ENCODE measurements at regions not wholly inside any gene's neighbourhood (a gene's known extent, or its start where the extent isn't known, plus 50 kb on each side); places are given as distances from the start of the nearest gene placed in this dataset.

GRCh38 chr16:7805686-7806396, 473.2 kb downstream of the RBFOX1 start:
- no peak for DNase-seq
- no peak overlapping the region for H3K27ac ChIP-seq
- no peak overlapping the region for H3K4me3 ChIP-seq (ENCODE audit: low read depth, low read length)
- no peaks in the 10 kb centered on the region for H3K36me3 ChIP-seq (replicated peaks)
- in situ Hi-C loops (cut with HindIII; ENCODE audit: low pct_ligation_motif_present, low sequenced_read_pairs), result no loop called here
- TF ChIP-seq, protein P1, sequence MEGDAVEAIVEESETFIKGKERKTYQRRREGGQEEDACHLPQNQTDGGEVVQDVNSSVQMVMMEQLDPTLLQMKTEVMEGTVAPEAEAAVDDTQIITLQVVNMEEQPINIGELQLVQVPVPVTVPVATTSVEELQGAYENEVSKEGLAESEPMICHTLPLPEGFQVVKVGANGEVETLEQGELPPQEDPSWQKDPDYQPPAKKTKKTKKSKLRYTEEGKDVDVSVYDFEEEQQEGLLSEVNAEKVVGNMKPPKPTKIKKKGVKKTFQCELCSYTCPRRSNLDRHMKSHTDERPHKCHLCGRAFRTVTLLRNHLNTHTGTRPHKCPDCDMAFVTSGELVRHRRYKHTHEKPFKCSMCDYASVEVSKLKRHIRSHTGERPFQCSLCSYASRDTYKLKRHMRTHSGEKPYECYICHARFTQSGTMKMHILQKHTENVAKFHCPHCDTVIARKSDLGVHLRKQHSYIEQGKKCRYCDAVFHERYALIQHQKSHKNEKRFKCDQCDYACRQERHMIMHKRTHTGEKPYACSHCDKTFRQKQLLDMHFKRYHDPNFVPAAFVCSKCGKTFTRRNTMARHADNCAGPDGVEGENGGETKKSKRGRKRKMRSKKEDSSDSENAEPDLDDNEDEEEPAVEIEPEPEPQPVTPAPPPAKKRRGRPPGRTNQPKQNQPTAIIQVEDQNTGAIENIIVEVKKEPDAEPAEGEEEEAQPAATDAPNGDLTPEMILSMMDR (IDR thresholded peaks at IDR 0.05; ENCODE audit: low read depth, low read length, missing control alignments), result no peak
- H3K27me3 ChIP-seq (replicated peaks), result no peaks in the 10 kb centered on the region

DNA sequence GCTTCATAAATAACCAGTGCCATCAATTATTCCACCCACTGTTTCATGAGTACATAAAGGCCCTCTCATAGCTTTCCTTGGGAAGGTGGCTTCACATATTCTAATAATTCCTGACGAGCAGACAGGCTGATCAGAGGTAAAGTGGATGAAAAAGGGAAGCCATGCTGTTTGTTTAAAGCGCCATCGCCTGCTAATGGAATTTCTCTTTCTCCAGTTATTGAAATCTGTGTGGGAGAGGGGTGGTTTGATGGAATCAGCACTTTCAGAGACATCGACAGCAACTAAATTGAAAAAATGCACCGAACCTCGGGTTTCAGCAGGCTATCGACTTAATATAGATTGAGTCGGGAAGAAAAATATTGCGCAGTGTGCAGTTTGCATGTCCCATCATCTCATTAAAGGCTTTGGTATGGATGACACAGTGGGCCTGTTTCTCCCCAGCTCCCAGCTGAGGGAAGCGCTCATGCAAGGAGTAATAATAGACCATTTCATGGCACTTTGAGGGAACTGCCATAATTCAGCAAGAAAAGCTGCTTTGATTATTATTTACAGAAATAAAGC, 472.1 kb downstream of the RBFOX1 start:
- TF ChIP-seq, protein P1 (IDR thresholded peaks at IDR 0.05; ENCODE audit: low read depth, low read length, missing control alignments), result no peak
- Histone ChIP-seq H3K27me3 (replicated peaks) (no peaks in the 10 kb centered on the region), H3K27ac (no peak overlapping the region), H3K4me3 (ENCODE audit: low read depth, low read length) (no peak overlapping the region), H3K36me3 (replicated peaks) (no peaks in the 10 kb centered on the region)
- in situ Hi-C loops (cut with HindIII; ENCODE audit: low pct_ligation_motif_present, low sequenced_read_pairs), result no loop called here
- no peak for DNase-seq

DNA sequence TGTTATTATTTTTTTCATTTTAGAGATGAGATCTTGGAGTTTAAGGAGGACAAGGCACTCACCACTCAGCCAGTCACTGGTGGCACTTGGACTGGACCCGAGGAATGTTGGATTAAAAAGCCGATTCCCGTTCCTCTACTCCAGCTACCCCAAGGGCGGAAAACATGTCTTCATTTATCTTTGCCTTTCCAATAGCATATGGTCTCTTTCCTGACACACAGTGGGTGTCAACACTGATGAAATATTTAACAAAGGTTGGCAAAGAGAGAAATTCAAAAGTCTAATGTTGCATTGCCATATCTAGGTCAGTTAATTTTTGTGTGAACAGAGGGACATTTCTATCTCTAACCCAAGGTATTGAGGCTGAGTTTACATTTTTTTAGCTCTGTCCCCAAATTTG, 459.7 kb downstream of the RBFOX1 start:
- in situ Hi-C loops (cut with HindIII; ENCODE audit: low pct_ligation_motif_present, low sequenced_read_pairs), result no loop called here
- Histone ChIP-seq H3K4me3 (ENCODE audit: low read depth, low read length) (no peak overlapping the region), H3K27ac (no peak overlapping the region), H3K27me3 (replicated peaks) (no peaks in the 10 kb centered on the region), H3K36me3 (replicated peaks) (no peaks in the 10 kb centered on the region)
- TF ChIP-seq, protein P1 (IDR thresholded peaks at IDR 0.05; ENCODE audit: low read depth, low read length, missing control alignments), result no peak
- no peak for DNase-seq

GRCh38 chr16:7791028-7791590, 458.5 kb downstream of the RBFOX1 start:
- Histone ChIP-seq H3K27me3 (replicated peaks) (no peaks in the 10 kb centered on the region), H3K4me3 (ENCODE audit: low read depth, low read length) (no peak overlapping the region), H3K27ac (no peak overlapping the region), H3K36me3 (replicated peaks) (no peaks in the 10 kb centered on the region)
- TF ChIP-seq, protein P1 (IDR thresholded peaks at IDR 0.05; ENCODE audit: low read depth, low read length, missing control alignments), result no peak
- DNase-seq, result no peak
- in situ Hi-C loops (cut with HindIII; ENCODE audit: low pct_ligation_motif_present, low sequenced_read_pairs), result no loop called here

- no peaks in the 10 kb centered on the region for H3K36me3 ChIP-seq (replicated peaks)
- in situ Hi-C loops (cut with HindIII; ENCODE audit: low pct_ligation_motif_present, low sequenced_read_pairs), result no loop called here
- H3K27ac ChIP-seq, result no peak overlapping the region
- no peak overlapping the region for H3K4me3 ChIP-seq (ENCODE audit: low read depth, low read length)
- no peaks in the 10 kb centered on the region for H3K27me3 ChIP-seq (replicated peaks)
- TF ChIP-seq, protein P1 (IDR thresholded peaks at IDR 0.05; ENCODE audit: low read depth, low read length, missing control alignments), result no peak
- DNase-seq, result no peak
Observed at GRCh38 chr16:7775072-7775488, 442.4 kb downstream of the RBFOX1 start.

Measured in brain microvascular endothelial cell (primary cell).